ENCODE measurements at regions not wholly inside any gene's neighbourhood (a gene's known extent, or its start where the extent isn't known, plus 50 kb on each side); places are given as distances from the start of the nearest gene placed in this dataset.
"Not testable (repeated sequence)": the region's sequence is repeated elsewhere in the genome, so short reads cannot be mapped to it uniquely, and the experiment has no call there.

DNA sequence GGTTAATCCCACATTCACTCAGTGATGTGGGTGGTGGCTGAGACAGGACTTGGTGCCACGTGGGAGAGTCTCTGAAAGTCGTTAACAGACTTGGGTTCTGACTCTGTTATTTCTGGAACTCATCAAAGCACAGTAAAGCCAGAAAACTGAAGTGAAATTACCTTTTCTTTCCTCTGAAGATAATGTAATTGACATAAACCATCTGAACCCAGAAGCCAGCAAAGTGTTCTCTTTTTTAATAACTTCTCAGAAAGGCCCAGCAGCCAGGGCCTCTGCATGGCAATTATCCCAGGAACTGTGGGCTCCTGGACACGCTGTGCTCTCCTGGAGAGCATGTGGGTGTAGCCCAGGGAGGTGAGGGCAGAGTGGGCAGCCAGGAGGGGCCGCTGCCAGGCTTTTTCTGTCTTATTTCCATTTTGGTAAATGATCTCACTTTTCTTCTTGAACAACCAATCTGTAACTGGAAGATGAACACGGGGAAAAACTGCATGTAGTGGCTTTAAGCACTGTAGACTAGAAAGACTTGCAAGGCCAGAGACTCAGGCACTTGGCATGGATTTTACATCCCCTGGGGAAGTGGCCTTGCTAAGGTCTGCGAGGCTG lies 444.1 kb upstream of the TMEM132C start:
- no peak for DNase-seq

DNA sequence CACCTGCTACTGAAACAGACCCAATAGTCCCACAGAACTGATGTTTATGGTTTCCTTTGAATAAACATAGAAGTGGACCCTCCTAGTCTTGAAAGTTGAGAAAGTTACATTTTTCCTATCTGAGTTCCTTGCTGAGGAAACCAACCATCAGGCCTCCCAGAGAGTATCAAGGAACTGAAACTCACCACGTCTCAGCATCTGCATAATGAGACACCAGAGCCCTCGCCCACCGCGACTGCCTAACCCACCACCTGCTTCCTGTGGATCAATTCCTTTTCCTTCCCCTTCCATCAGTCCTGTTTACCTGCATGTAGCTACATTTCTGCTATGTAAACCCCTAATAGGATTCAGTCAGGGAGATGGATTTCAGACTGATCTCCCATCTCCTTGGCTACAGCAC lies 443.2 kb upstream of the TMEM132C start:
- DNase-seq: no peak

DNA sequence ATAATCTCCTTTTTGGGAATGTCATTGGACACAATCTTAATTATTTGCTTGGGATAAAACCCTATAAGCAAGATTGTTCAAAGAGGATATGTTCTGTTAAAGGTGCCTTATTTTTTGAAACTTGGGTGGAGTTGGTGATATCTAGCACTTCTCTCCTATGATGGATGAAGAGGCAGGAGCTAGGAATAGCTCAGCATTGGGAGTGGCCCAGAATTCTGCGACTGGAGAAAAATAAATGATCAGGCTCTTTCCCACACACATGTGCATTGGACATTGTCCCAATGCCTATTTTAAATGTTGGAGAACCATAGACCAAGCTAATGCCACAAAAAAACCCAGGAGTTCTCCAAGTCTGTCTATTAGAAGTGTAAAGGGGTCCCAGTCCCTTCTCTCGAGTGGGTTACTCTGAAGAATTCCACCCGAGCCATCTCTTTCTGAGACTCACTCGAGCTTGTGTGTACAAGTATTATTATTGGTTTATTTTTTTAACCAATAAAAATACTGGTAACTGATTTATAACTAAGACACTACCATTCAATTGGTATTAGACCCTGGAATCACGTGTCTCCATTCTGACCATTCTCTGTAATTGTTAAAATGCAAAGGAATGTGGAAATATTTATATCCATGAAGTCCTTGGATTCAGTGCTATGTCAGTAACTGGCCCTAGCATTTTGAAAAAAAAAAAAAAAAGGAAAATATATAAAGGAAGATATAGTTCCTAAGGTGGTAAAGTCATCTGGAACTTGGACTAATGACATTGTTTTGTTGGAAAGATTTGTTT lies 437.5 kb upstream of the TMEM132C start:
- DNase-seq: no peak

DNA sequence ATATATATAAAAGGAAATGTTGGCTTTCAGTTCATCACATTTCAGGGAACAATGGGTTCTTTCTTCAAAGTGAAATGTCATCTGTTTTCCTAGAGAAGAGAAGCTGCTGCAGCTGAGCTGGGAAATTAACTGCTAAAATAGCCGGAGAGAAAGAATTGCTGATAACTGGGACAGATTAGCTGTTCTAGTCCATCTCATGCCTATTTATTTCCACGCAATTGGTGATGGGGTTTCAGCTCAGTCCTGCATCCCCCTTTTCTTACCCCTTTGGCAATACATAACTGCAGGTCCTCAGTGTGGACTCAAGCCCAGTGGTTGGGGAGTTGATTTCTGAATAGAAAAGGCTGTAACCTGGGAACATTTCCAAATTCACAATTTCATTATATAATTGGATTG lies 436.9 kb upstream of the TMEM132C start:
- no peak for DNase-seq

DNA sequence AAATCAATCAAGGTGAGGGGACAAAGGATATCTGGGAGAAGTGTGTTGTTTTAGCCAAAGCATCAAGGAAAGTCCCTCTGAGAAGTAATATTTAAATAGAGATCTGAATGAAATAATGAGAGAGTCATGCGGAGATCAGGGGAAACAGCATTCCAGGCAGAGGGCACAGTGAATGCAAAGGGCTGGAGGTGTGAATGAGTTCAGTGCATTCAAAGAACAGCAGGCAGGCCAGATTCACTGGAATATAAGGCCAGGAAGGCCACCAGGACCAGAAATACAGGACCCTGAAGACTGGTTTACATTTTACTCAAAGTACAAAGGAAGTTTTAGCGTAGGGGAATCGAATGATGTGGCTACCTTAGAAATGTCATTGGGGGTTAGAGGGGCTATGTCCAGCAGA lies 436.2 kb upstream of the TMEM132C start:
- no peak for DNase-seq

DNA sequence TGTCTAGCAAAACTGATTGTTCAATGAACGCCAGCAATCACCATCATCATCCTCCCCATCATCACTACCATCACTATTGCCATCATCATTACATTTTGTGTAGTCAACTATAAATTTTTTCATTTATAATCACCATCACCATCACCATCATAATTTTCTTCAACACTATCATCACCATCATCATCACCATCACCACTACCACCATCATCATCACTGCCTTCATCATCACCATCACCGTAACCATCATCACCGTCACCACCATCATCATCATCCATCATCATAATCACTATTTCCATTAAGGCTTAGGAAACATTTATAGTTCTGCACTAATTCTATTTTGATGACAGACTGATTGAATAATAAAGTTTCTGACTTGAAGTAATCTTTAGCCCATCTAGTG lies 434.8 kb upstream of the TMEM132C start:
- no peak for DNase-seq

DNA sequence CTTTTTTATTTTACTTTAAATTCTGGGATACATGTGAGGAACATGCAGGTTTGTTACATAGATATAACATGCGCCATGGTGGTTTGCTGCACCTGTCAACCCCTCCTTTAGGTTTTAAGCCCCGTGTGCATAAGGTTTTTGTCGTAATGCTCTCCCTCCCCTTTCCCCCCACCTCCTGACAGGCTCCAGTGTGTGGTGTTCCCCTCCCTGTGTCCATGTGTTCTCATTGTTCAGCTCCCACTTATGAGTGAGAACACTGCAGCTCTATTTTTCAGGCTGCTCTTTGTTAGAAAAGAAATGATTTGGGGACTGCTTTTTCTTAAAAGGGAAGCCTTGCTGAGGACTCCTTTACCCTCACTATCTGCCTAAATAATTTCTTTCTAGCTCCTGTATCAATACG lies 430.2 kb upstream of the TMEM132C start:
- not testable (repeated sequence) for DNase-seq

DNA sequence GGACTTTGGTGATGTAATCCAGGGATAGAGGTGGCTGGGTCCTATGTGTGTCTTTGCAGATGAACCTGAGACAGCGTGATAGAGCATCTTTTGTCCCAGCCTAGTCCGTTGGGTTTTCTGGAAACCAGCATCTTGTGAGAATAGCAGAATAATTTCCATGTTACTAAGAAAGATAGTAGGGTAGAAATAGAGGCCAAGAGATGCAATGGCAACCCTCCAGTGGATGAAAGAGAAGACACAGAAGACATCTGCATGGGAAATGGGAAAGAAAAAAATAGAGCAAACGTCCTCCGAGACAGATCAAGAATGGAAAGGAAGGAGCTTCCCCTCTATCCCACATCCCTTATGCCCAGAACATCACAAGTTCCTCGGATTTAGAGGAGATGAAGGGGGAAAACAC lies 409.3 kb upstream of the TMEM132C start:
- DNase-seq: no peak

DNA sequence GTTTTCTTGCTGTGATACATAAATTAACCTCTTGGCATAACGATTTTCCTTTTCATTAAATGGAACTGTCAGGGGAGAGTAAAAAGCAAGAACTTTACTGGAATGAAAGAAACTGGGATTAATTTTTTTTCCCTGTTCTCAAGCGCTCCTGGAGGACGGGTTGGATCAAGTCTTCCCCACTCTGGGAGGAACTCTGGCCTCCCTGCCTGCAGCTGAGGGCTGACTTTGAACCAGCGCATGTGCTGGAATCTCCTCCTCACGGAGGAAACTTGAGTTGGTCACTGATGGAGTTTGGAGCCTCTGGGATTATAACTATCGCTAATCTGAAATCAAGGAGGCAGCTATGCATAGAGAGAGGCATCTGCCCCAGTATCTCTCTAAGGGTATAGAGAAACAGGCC lies 406.4 kb upstream of the TMEM132C start:
- no peak for DNase-seq

DNA sequence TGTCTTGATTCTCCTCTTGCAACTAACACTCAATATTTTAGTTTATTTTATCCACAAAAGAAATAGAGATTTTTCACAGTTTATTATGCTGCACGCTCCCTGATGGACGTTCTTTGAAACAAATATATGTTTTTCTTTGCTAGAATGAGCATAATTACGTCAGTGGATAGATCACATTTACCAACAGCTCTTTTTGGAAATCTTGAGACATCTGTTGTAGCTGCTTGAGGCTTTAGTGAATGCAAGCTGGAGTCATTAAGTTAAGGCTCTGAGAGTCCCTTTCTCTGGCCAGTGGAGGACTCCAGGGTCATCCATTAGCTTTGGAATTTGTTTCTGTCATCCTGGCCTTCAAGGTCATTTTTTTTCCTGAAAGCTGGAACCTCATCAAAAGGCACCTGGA lies 405.6 kb upstream of the TMEM132C start:
- DNase-seq: no peak

DNA sequence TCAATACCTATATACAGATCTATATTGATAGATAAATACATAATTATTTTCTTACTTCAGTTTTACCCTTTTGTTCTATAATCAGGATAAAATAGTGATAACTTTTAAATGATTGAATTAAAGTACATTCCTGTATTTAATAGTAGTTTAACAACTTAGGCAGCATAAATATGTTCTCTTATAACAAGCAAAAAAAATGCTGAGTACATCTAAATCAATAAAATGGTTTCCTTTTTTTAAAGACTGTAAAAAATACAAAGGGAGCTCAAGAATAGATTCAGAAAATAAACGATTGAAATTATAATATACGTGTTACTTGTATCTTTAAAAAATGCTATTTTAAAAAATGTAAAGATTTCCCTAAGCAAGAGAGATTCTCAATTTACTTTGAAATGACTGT lies 393.7 kb upstream of the TMEM132C start:
- no peak for DNase-seq

DNA sequence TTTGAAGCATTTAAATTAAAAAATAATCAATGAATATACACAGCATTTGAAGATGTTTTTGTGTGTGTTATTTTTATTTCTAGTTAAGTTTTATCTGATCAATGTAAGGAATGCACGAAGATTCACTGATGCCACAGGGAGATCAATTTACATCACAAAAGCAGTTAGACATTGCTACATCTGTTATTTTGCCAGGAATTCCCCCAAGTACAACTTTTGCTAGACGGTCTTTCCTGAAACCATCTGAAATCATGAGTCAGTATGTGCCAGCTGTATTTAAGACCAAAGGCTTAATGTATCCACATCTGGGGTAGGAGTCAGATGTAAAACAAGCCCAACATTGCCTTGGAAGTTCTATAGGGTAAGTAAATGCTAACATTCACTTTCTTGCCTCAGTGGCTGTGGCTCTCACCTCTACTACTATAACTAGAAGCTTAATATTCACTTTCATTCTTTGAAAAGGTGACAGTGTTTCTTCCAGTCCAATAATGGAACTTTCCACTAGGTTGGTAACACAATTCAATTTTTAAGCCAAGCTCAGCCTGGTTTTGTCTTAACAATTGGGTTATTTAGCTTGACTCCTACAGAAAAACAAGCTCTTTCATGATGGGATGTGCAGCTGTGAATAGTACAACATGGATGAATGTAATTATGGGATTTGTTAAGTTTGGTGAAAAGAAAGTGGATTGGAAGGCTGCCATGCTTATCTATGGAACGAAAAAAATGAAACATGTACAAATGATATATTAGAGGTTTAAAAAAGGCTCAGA lies 385.4 kb upstream of the TMEM132C start:
- DNase-seq: no peak

DNA sequence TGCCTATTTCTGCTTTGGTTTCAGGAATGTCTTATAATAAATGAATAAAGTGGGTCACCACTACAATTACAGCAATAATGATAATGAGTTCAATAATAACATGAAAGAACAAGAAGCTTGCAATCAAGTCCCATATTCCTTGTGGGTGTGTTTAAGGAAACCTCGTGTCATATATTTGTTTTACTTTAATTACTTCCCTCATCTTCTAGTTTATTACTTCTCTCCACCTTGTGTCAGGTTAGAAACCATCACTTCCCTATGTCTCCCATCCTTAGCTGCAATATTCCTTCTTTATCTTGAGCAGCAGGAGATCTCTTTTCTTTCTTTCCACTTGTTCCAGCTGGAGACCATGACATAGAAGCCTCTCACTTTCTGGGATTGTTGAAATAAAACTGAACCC lies 384.0 kb upstream of the TMEM132C start:
- no peak for DNase-seq

DNA sequence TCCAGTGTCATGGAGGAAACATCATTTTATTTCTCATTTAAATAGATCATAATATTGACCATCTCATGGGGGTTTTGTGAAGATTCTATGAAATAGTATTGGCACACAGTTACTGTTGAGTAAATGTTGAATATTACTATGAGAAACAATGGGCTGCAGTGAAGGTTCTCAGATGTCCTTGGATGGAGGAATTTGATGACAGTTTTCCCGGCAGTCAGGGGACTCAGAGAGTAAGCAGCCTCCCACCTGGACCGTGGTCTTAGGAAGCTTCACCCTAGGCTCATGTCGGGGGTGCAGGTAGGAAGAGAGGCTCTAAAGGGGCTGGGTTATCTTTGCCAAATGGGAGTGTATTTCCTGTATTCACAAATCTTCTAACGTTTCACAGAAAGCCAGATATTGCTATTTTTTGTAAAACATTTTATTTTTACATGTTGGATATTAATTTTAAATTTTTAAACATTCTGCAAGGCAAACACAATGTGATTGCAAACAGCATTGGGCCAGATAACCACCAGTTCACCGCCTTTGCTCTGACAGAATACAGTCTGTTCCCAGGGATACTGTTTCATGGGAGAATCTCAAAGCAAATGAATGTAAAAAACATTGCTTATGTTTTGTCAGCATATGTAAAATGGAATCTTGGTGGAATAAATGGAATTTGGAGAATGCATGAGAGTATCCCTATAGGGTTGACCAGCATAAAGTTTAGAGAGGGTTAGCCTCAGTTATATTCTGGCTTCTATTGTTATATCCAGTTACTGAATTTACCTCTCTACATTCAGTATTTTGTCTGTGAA lies 380.8 kb upstream of the TMEM132C start:
- no peak for DNase-seq

DNA sequence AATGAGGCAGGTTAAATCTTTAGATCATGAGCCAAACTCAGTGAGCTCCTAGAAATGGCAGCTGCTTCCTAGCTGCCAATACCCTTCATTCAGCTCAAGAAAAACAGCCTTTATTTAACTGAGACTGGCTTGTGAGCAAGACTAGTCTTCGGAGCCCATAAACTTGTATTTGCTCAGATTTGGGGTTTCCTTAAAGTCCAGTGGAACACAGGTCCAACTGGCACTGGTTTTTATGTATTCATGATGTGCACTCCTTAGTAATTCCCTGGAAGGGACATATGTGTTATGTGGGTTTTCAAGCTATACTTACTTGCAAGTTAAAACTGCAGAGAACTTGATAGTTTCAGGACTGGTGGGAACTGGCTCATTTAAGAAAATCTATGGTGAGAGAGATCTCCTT lies 380.1 kb upstream of the TMEM132C start:
- DNase-seq: no peak

DNA sequence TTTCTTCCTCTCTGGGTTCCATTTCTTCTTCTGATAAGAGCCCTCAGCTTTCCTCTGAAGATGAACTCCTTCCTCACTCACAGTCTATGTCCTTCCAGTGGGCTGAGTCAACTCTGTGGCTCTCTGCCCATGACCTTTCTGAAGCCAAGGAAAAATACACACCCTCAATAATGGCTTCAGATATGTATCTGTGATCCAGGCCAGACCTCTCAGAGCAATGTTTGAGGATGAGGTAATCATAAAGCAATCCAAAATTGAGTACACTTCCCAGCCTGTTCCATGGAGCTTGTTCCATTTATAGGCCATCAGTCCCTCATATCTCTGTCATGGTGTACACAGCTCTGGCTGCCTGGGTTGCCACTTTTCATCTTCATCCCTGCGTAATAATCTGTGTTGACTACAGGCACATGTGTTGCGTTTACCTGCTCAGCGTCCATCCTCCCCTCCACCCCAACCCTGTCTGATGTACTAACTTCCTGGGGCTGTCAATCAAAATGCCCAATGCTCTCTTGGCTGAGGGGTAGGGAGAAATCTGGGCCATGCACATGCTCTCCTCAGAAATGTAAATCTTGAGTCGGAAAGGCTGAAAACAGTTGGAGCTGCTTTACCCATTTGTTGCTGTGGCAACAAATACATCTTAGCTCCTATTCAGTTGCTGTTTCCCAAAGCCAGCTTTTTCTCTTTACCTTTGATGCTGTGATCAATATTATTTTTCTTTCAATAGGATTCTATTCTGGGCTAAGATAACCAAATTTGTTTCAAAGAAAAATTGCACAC lies 377.8 kb upstream of the TMEM132C start:
- DNase-seq: no peak

DNA sequence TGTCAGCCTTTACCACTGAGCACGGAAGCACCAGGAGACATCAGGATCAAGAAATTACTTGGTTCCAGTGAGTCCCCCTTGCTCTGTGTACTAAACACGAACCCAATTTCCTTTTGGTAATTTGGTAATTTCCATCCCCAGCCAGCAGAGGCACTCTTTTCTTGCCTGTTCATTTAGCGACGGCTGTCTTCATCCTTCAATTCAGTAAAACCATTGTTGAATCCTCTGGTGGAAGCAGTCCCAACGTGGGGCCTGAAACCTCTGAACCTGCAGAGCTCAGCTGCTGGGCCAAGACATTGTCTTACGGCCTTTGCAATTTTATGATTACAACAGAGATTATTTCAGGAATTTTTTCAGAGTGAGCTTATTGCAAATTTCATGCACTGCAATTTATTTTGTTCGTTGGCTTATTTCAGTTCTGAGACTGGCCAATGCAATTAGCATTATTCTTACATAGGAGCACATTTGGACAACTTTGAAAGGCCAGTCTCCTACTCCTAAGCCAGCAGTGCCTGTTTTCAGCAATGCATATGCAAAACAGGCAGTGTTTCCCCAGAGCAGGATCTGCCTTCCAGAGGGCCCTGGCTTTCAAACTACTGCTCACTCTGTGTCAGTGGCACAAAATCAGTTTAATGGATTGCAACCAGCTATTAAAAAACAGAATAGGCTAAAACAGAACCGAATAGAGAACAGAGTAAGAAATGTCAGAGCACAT lies 372.9 kb upstream of the TMEM132C start:
- DNase-seq: no peak

DNA sequence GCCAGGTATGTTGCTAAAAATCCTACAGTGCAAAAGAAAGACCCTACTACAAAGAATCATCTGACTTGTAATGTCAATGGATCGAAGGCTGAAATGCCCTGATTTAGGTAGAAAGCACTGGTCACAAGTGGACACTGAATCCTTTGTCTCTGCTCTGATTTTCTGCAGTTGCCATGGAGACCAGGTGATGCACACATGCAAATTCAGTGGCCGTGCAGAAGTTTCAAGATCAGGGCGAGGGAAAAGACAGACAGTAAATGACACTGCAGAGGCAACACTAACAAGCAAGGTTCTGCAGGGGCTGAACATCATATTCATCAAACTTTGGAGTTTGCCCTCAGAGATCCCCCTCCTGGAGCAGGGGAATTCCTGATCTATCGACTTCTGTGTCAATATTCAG lies 370.3 kb upstream of the TMEM132C start:
- no peak for DNase-seq

DNA sequence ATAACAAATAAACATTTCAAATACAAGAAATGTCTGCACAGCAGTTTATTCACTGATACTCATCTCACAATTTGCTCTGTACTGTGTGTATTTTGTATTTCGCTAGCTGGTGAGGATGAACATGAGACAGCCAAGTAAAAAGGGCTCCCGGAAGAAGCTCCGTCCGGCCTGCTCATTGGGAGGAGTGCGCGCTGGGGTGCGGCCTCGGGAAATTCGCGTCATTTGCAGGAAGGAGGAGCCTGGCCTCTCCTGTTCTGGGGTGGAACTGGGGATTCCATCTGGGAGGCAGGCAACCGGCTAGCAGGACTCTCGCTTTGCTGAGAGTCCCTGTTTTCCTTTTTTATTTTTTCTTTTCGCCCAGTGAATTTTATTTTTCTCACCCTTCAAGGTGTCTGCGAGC lies 368.4 kb upstream of the TMEM132C start:
- DNase-seq: no peak

DNA sequence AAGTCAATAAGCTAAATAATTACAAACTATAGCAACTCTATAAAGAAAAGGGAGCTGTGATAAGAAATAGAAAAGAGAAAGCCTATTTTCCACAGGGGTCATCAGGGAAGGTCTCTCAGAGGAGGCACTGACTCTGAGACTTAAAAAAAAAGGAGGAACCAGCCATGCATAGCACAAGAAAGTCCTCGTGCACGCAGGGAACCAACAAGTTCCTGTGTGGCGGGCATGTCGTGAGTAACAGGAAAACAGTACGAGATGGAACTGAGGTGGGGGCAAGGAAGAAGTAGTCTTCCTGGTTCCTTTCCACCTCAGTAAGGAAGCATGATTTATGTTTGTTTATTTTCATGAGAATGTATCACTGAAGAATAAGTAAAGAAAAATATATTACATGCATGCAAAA lies 367.0 kb upstream of the TMEM132C start:
- no peak for DNase-seq

DNA sequence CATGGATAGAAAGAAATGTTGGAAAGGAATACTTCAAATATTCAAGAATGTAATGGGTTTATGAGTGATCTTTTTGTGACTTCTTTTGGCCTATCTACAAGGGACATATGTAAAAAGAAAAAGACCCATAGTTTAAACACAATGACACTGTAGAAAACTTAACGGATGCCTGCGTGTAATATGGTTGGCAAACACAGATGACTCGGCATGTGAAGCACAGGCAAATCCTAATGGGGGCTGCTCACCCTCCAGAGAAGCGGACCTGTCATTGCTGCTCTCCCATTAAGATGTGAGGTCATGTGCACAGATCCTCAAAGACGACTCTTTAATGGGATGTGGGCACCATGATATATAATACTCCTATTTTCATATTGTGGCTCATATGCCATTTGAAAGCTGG lies 366.6 kb upstream of the TMEM132C start:
- no peak for DNase-seq

DNA sequence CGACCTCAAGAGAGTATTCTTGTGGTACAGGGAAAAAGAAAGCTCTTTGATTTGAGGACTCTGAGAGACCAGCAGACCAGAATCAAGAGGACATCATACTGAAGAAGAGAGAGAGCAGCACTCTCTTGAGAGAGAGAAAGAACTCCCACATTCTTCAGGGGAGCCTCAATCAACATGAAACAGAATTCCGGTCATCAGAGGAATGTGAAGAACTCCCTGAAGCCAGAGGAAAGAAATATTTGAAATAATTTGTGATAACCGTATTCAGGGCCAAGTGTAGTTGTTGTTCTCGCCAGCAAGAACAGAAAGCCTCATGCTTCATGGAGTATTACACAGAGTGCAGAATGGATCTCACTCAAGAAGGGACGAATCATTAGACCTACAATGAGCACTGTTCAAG lies 363.8 kb upstream of the TMEM132C start:
- no peak for DNase-seq
